ENCODE measurements at regions not wholly inside any gene's neighbourhood (a gene's known extent, or its start where the extent isn't known, plus 50 kb on each side); places are given as distances from the start of the nearest gene placed in this dataset.
"Not testable (repeated sequence)": the region's sequence is repeated elsewhere in the genome, so short reads cannot be mapped to it uniquely, and the experiment has no call there.

GRCh38 chr2:48050711-48051110 is 144.4 kb upstream of the FBXO11 start:
- Histone ChIP-seq H3K4me3 (no peak overlapping the region), H3K27ac (no peak overlapping the region), H3K36me3 (no peaks in the 10 kb centered on the region), H3K9me3 (no peaks in the 10 kb centered on the region), H3K27me3 (no peaks in the 10 kb centered on the region), H3K4me1 (no peaks in the 10 kb centered on the region)
- in situ Hi-C loops (cut with MboI; ENCODE audit: low pct_ligation_motif_present in 1 of 4, low pct_unique_long_range_greater_than_20kb in 1 of 4, low sequenced_read_pairs in 3 of 4) (no loop called here), intact Hi-C loops (cut with DNase I; ENCODE audit: low total_unique reads) (no loop called here)
- TF ChIP-seq CTCF (IDR thresholded peaks at IDR 0.05) (no peak), POLR2AphosphoS5 (IDR thresholded peaks at IDR 0.05) (no peak), EP300 (IDR thresholded peaks at IDR 0.05; ENCODE audit: low read depth) (no peak), POLR2A (IDR thresholded peaks at IDR 0.05) (no peak)
- 54% methylated on average over 5 of the region's 5 CpGs; no CpG with 5 or more reads in 1 of the 2 donors for WGBS, 2 donors (ENCODE audit: low coverage in 1 of 2)
- no peak for DNase-seq

GRCh38 chr2:48059975-48060374 is 153.7 kb upstream of the FBXO11 start:
- H3K4me1 ChIP-seq: no peaks in the 10 kb centered on the region
- H3K27ac ChIP-seq: no peak overlapping the region
- 55% methylated on average over 1 of the region's 1 CpG; no CpG with 5 or more reads in 1 of the 2 donors for WGBS, 2 donors (ENCODE audit: low coverage in 1 of 2)
- H3K9me3 ChIP-seq: no peaks in the 10 kb centered on the region
- no peak for DNase-seq
- no peaks in the 10 kb centered on the region for H3K27me3 ChIP-seq
- TF ChIP-seq EP300 (IDR thresholded peaks at IDR 0.05; ENCODE audit: low read depth): no peak
- TF ChIP-seq CTCF (IDR thresholded peaks at IDR 0.05): no peak
- TF ChIP-seq POLR2AphosphoS5 (IDR thresholded peaks at IDR 0.05): no peak
- TF ChIP-seq POLR2A (IDR thresholded peaks at IDR 0.05): no peak
- no peaks in the 10 kb centered on the region for H3K36me3 ChIP-seq
- in situ Hi-C loops (cut with MboI; ENCODE audit: low pct_ligation_motif_present in 1 of 4, low pct_unique_long_range_greater_than_20kb in 1 of 4, low sequenced_read_pairs in 3 of 4): no loop called here
- intact Hi-C loops (cut with DNase I; ENCODE audit: low total_unique reads): no loop called here
- no peak overlapping the region for H3K4me3 ChIP-seq

GRCh38 chr2:48061656-48062055 is 155.4 kb upstream of the FBXO11 start:
- intact Hi-C loops (cut with DNase I; ENCODE audit: low total_unique reads); H3K27me3 ChIP-seq; H3K36me3 ChIP-seq; DNase-seq; H3K4me3 ChIP-seq; H3K9me3 ChIP-seq; in situ Hi-C loops (cut with MboI; ENCODE audit: low pct_ligation_motif_present in 1 of 4, low pct_unique_long_range_greater_than_20kb in 1 of 4, low sequenced_read_pairs in 3 of 4); H3K27ac ChIP-seq; H3K4me1 ChIP-seq: not testable (repeated sequence)
- 70 to 76% methylated on average over 4 of the region's 4 CpGs for WGBS, 2 donors (ENCODE audit: low coverage in 1 of 2)

GRCh38 chr2:48065096-48065495 is 158.8 kb upstream of the FBXO11 start:
- in situ Hi-C loops (cut with MboI; ENCODE audit: low pct_ligation_motif_present in 1 of 4, low pct_unique_long_range_greater_than_20kb in 1 of 4, low sequenced_read_pairs in 3 of 4) (no loop called here), intact Hi-C loops (cut with DNase I; ENCODE audit: low total_unique reads) (no loop called here)
- Histone ChIP-seq H3K4me3 (no peak overlapping the region), H3K27ac (no peak overlapping the region), H3K36me3 (no peaks in the 10 kb centered on the region), H3K4me1 (no peaks in the 10 kb centered on the region), H3K9me3 (no peaks in the 10 kb centered on the region), H3K27me3 (no peaks in the 10 kb centered on the region)
- DNase-seq: no peak
- TF ChIP-seq EP300 (IDR thresholded peaks at IDR 0.05; ENCODE audit: low read depth) (no peak), CTCF (IDR thresholded peaks at IDR 0.05) (no peak)

- Histone ChIP-seq H3K27me3 (no peaks in the 10 kb centered on the region), H3K4me3 (no peak overlapping the region), H3K36me3 (no peaks in the 10 kb centered on the region), H3K9me3 (no peaks in the 10 kb centered on the region), H3K4me1 (no peaks in the 10 kb centered on the region), H3K27ac (no peak overlapping the region)
- intact Hi-C loops (cut with DNase I; ENCODE audit: low total_unique reads) (no loop called here), in situ Hi-C loops (cut with MboI; ENCODE audit: low pct_ligation_motif_present in 1 of 4, low pct_unique_long_range_greater_than_20kb in 1 of 4, low sequenced_read_pairs in 3 of 4) (no loop called here)
- 80% methylated on average over 2 of the region's 2 CpGs; no CpG with 5 or more reads in 1 of the 2 donors for WGBS, 2 donors (ENCODE audit: low coverage in 1 of 2)
- TF ChIP-seq EP300 (IDR thresholded peaks at IDR 0.05; ENCODE audit: low read depth) (no peak), POLR2AphosphoS5 (IDR thresholded peaks at IDR 0.05) (no peak), POLR2A (IDR thresholded peaks at IDR 0.05) (no peak)
- no peak for DNase-seq
These were observed 159.7 kb upstream of the FBXO11 start for GRCh38 chr2:48066000-48066399.
